ENCODE measurements at regions not wholly inside any gene's neighbourhood (a gene's known extent, or its start where the extent isn't known, plus 50 kb on each side); places are given as distances from the start of the nearest gene placed in this dataset.

GRCh38 chr3:127410137-127410488, 122.3 kb upstream of the PRR20G start:
- no peak overlapping the region for H3K4me3 ChIP-seq
- H3K9me3 ChIP-seq = no peaks in the 10 kb centered on the region
- WGBS, 3 donors = 76 to 86% (median 78%) methylated on average over 6 of the region's 6 CpGs
- DNase-seq = peak in 2 of 5 donors; percentile 1 to 4
- H3K4me1 ChIP-seq (ENCODE audit: insufficient read depth) = no peaks in the 10 kb centered on the region
- no peaks in the 10 kb centered on the region for H3K36me3 ChIP-seq
- no peak overlapping the region for H3K27ac ChIP-seq
- TF ChIP-seq CTCF (IDR thresholded peaks at IDR 0.05) (no peak), EP300 (IDR thresholded peaks at IDR 0.05) (no peak), POLR2A (IDR thresholded peaks at IDR 0.05) (no peak)
- no peaks in the 10 kb centered on the region for H3K27me3 ChIP-seq
- intact Hi-C loops (cut with DNase I) = no loop called here

GRCh38 chr3:127409421-127410136, 121.7 kb upstream of the PRR20G start:
- Histone ChIP-seq H3K36me3 (no peaks in the 10 kb centered on the region), H3K4me3 (no peak overlapping the region), H3K4me1 (ENCODE audit: insufficient read depth) (no peaks in the 10 kb centered on the region), H3K27ac (no peak overlapping the region), H3K27me3 (no peaks in the 10 kb centered on the region), H3K9me3 (no peaks in the 10 kb centered on the region)
- intact Hi-C loops (cut with DNase I) = no loop called here
- peak in 1 of 5 donors; percentile 1 for DNase-seq
- 68 to 74% (median 70%) methylated on average over 9 of the region's 9 CpGs for WGBS, 3 donors
- TF ChIP-seq CTCF (IDR thresholded peaks at IDR 0.05) (no peak), EP300 (IDR thresholded peaks at IDR 0.05) (no peak)

GRCh38 chr3:127408684-127409420, 121.0 kb upstream of the PRR20G start:
- H3K27me3 ChIP-seq = no peaks in the 10 kb centered on the region
- H3K9me3 ChIP-seq = no peaks in the 10 kb centered on the region
- no peaks in the 10 kb centered on the region for H3K4me1 ChIP-seq (ENCODE audit: insufficient read depth)
- no peak overlapping the region for H3K27ac ChIP-seq
- no peaks in the 10 kb centered on the region for H3K36me3 ChIP-seq
- DNase-seq = peak in 2 of 5 donors; percentile 8 to 12
- TF ChIP-seq POLR2A (IDR thresholded peaks at IDR 0.05) = no peak
- TF ChIP-seq EP300 (IDR thresholded peaks at IDR 0.05) = no peak
- TF ChIP-seq CTCF (IDR thresholded peaks at IDR 0.05) = no peak
- no peak overlapping the region for H3K4me3 ChIP-seq
- intact Hi-C loops (cut with DNase I) = no loop called here
- WGBS, 3 donors = 64 to 72% (median 65%) methylated on average over 13 to 14 of the region's 14 CpGs

- no peak for TF ChIP-seq POLR2A (IDR thresholded peaks at IDR 0.05)
- no peak for TF ChIP-seq EP300 (IDR thresholded peaks at IDR 0.05)
- no peak for TF ChIP-seq CTCF (IDR thresholded peaks at IDR 0.05)
- peak in 2 of 5 donors; percentile 6 to 17 for DNase-seq
Measured at GRCh38 chr3:127408022-127408683, 120.3 kb upstream of the PRR20G start.

More at GRCh38 chr3:127408022-127408683, 120.3 kb upstream of the PRR20G start:
- no peak overlapping the region for H3K27ac ChIP-seq
- no peaks in the 10 kb centered on the region for H3K27me3 ChIP-seq
- no peaks in the 10 kb centered on the region for H3K36me3 ChIP-seq
- no peaks in the 10 kb centered on the region for H3K9me3 ChIP-seq
- no peaks in the 10 kb centered on the region for H3K4me1 ChIP-seq (ENCODE audit: insufficient read depth)
- 81 to 85% (median 81%) methylated on average over 15 of the region's 15 CpGs for WGBS, 3 donors
- H3K4me3 ChIP-seq = no peak overlapping the region
- intact Hi-C loops (cut with DNase I) = no loop called here

All from ovary (tissue), 7 donors.